T-helper 17 cell (primary cell): ENCODE measurements at regions not wholly inside any gene's neighbourhood (a gene's known extent, or its start where the extent isn't known, plus 50 kb on each side); places are given as distances from the start of the nearest gene placed in this dataset.
"Not testable (repeated sequence)": the region's sequence is repeated elsewhere in the genome, so short reads cannot be mapped to it uniquely, and the experiment has no call there.

Source experiments
- ATAC-seq: fragments of 150-1000 bp; cut with Tn5 transposase; 2 replicates; pipeline ENCODE4 v1.10.0; 2021; ENCODE audit warnings: mild to moderate bottlenecking, moderate library complexity
- DNase-seq, 3 donors: peaks; one replicate each; pipeline versions ENCODE4 v3.0.0 to v3.0.0-alpha.2; 2020 to 2021
- H3K9me3 ChIP-seq: one replicate; pipeline ENCODE4 v1.7.0; 2013; ENCODE audit warnings: low read length, mild to moderate bottlenecking; ENCODE audit not compliant: control insufficient read depth, poor library complexity, severe bottlenecking
- H3K27ac Mint-ChIP-seq: one replicate; pipeline ENCODE4 v1.8.0; 2022; ENCODE audit warnings: mild to moderate bottlenecking, moderate library complexity, mixed read lengths
- H3K27me3 Mint-ChIP-seq: one replicate; pipeline ENCODE4 v1.8.0; 2022; ENCODE audit warnings: mixed read lengths
- H3K36me3 Mint-ChIP-seq: one replicate; pipeline ENCODE4 v1.8.0; 2022; ENCODE audit warnings: low read depth, mixed read lengths
- H3K4me1 Mint-ChIP-seq: one replicate; pipeline ENCODE4 v1.8.0; 2022; ENCODE audit warnings: mild to moderate bottlenecking, mixed read lengths
- H3K4me3 Mint-ChIP-seq: one replicate; pipeline ENCODE4 v1.8.0; 2022; ENCODE audit warnings: mild to moderate bottlenecking, moderate library complexity, mixed read lengths

GRCh38 chr21:6040095-6040494, 4481.3 kb upstream of the TPTE start:
- not testable (repeated sequence) for H3K9me3 ChIP-seq, H3K27me3 Mint-ChIP-seq, H3K4me3 Mint-ChIP-seq, DNase-seq, H3K36me3 Mint-ChIP-seq, H3K4me1 Mint-ChIP-seq, H3K27ac Mint-ChIP-seq, ATAC-seq

- H3K36me3 Mint-ChIP-seq, H3K4me3 Mint-ChIP-seq, DNase-seq, H3K9me3 ChIP-seq, H3K27me3 Mint-ChIP-seq, H3K4me1 Mint-ChIP-seq, H3K27ac Mint-ChIP-seq: not testable (repeated sequence)
- ATAC-seq, result peak; percentile 28
These were observed 4477.7 kb upstream of the TPTE start for GRCh38 chr21:6043430-6044275.

GRCh38 chr21:6044695-6045094, 4476.7 kb upstream of the TPTE start:
- not testable (repeated sequence) for H3K27ac Mint-ChIP-seq, H3K4me3 Mint-ChIP-seq, ATAC-seq

GRCh38 chr21:6049930-6050329, 4471.5 kb upstream of the TPTE start:
- not testable (repeated sequence) for H3K4me3 Mint-ChIP-seq, DNase-seq, ATAC-seq, H3K27me3 Mint-ChIP-seq, H3K4me1 Mint-ChIP-seq, H3K9me3 ChIP-seq, H3K27ac Mint-ChIP-seq, H3K36me3 Mint-ChIP-seq

More at GRCh38 chr21:6044695-6045094, 4476.7 kb upstream of the TPTE start:
- H3K36me3 Mint-ChIP-seq, H3K9me3 ChIP-seq, H3K27me3 Mint-ChIP-seq, DNase-seq, H3K4me1 Mint-ChIP-seq: not testable (repeated sequence)

- not testable (repeated sequence) for H3K4me3 Mint-ChIP-seq, H3K27ac Mint-ChIP-seq, H3K36me3 Mint-ChIP-seq, ATAC-seq, DNase-seq, H3K27me3 Mint-ChIP-seq, H3K4me1 Mint-ChIP-seq, H3K9me3 ChIP-seq
These were observed 4469.3 kb upstream of the TPTE start for GRCh38 chr21:6052109-6052508.

- H3K4me3 Mint-ChIP-seq, H3K27me3 Mint-ChIP-seq, H3K4me1 Mint-ChIP-seq, DNase-seq, ATAC-seq, H3K9me3 ChIP-seq, H3K36me3 Mint-ChIP-seq, H3K27ac Mint-ChIP-seq: not testable (repeated sequence)
These were observed 4468.2 kb upstream of the TPTE start for GRCh38 chr21:6053145-6053544.

- H3K27me3 Mint-ChIP-seq, H3K27ac Mint-ChIP-seq, H3K36me3 Mint-ChIP-seq, H3K4me3 Mint-ChIP-seq, ATAC-seq, H3K4me1 Mint-ChIP-seq, H3K9me3 ChIP-seq, DNase-seq: not testable (repeated sequence)
These were observed 4462.4 kb upstream of the TPTE start for GRCh38 chr21:6058997-6059396.

GRCh38 chr21:6060054-6060681, 4461.2 kb upstream of the TPTE start:
- H3K27ac Mint-ChIP-seq, H3K9me3 ChIP-seq, H3K27me3 Mint-ChIP-seq, H3K36me3 Mint-ChIP-seq, ATAC-seq, H3K4me3 Mint-ChIP-seq, H3K4me1 Mint-ChIP-seq, DNase-seq: not testable (repeated sequence)

GRCh38 chr21:6066320-6066985, 4454.9 kb upstream of the TPTE start:
- H3K27ac Mint-ChIP-seq, ATAC-seq, H3K4me1 Mint-ChIP-seq, H3K36me3 Mint-ChIP-seq, H3K4me3 Mint-ChIP-seq, DNase-seq, H3K9me3 ChIP-seq, H3K27me3 Mint-ChIP-seq: not testable (repeated sequence)

- H3K36me3 Mint-ChIP-seq, H3K27me3 Mint-ChIP-seq, DNase-seq, H3K27ac Mint-ChIP-seq, ATAC-seq, H3K4me1 Mint-ChIP-seq, H3K9me3 ChIP-seq, H3K4me3 Mint-ChIP-seq: not testable (repeated sequence)
These were observed 4453.1 kb upstream of the TPTE start for GRCh38 chr21:6068098-6068831.

- H3K9me3 ChIP-seq, H3K4me1 Mint-ChIP-seq, H3K36me3 Mint-ChIP-seq, ATAC-seq, H3K27ac Mint-ChIP-seq, DNase-seq, H3K4me3 Mint-ChIP-seq, H3K27me3 Mint-ChIP-seq: not testable (repeated sequence)
These were observed 4451.2 kb upstream of the TPTE start for GRCh38 chr21:6070213-6070612.

GRCh38 chr21:6072691-6073090, 4448.7 kb upstream of the TPTE start:
- not testable (repeated sequence) for H3K36me3 Mint-ChIP-seq, DNase-seq, H3K27ac Mint-ChIP-seq, H3K4me3 Mint-ChIP-seq, H3K4me1 Mint-ChIP-seq, H3K9me3 ChIP-seq, ATAC-seq, H3K27me3 Mint-ChIP-seq
